Panc1 (cell line): ENCODE measurements at regions not wholly inside any gene's neighbourhood (a gene's known extent, or its start where the extent isn't known, plus 50 kb on each side); places are given as distances from the start of the nearest gene placed in this dataset.

Source experiments
- CTCF ChIP-seq: fragments of 450-650 bp; IDR thresholded peaks from 2 replicates; pipeline ENCODE4 v1.5.1; 2017; ENCODE audit warnings: mild to moderate bottlenecking
- POLR2AphosphoS5 ChIP-seq: IDR thresholded peaks from 2 replicates; pipeline ENCODE4 v1.6.1; 2012; ENCODE audit warnings: mild to moderate bottlenecking, low read depth, low read length, moderate library complexity
- REST ChIP-seq, 2 experiments: IDR thresholded peaks; 2 replicates each; pipeline ENCODE4 v1.6.1; 2011 to 2012; ENCODE audit warnings: low read depth in 2 of 2, control low read depth in 1 of 2, low read length in 1 of 2, mild to moderate bottlenecking in 1 of 2, moderate library complexity in 1 of 2; ENCODE audit not compliant: insufficient read depth in 1 of 2

- TF ChIP-seq CTCF (no peak), POLR2AphosphoS5 (no peak), REST (IDR thresholded peaks at IDR 0.05; ENCODE audit: insufficient read depth in 1 of 2, low read depth in 2 of 2, low read length in 1 of 2) (no peak)
Measured at GRCh38 chr2:41985573-41986095, 62.2 kb upstream of the PKDCC start.
